Hepatocyte (in vitro differentiated cells): ENCODE measurements at regions not wholly inside any gene's neighbourhood (a gene's known extent, or its start where the extent isn't known, plus 50 kb on each side); places are given as distances from the start of the nearest gene placed in this dataset.

ENCODE experiments used
- EZH2 ChIP-seq: fragments of 200-600 bp; sonication (generic); IDR thresholded peaks from 2 replicates; pipeline ENCODE4 v1.6.1; 2016; ENCODE audit warnings: antibody characterized with exemption, mild to moderate bottlenecking, borderline replicate concordance
- TF ChIP-seq, protein P1 (sequence below): fragments of 200-600 bp; sonication (generic); IDR thresholded peaks from 2 replicates; pipeline ENCODE4 v1.5.1; 2016; ENCODE audit warnings: antibody characterized with exemption, mild to moderate bottlenecking; ENCODE audit not compliant: poor library complexity

DNA sequence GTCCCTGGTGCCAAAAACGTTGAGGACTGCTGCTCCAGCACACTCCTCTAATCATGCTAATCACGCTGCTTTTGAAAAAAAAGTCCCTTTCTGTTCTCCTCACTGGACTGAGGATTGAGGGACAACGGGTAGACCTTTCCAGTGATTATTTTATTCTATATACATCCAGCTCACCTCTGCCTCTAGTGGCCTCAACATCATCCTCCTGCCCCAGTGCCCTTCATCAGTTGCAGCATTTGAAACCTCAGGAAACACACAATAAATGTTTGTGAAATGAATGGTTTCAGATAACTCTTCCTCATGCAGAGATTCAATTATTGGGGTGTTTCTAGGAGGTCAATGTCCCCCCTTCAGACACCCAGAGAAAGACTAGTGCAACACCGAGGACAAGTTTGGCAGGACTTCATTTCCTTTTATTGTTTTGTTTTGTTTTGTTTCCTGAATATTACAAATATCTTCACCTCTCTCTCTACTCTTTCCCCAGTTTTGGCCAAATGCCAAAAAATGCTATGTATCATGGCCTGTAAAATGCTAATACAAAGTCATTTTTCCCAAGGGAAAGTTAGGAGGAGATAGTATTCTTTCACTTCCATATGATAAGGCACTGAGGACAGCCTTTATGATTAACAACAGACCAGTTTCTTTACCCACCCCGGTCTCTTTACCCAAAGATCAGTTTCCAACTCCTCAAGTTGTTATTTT, 460.1 kb upstream of the SLIT2 start:
- TF ChIP-seq, protein P1, sequence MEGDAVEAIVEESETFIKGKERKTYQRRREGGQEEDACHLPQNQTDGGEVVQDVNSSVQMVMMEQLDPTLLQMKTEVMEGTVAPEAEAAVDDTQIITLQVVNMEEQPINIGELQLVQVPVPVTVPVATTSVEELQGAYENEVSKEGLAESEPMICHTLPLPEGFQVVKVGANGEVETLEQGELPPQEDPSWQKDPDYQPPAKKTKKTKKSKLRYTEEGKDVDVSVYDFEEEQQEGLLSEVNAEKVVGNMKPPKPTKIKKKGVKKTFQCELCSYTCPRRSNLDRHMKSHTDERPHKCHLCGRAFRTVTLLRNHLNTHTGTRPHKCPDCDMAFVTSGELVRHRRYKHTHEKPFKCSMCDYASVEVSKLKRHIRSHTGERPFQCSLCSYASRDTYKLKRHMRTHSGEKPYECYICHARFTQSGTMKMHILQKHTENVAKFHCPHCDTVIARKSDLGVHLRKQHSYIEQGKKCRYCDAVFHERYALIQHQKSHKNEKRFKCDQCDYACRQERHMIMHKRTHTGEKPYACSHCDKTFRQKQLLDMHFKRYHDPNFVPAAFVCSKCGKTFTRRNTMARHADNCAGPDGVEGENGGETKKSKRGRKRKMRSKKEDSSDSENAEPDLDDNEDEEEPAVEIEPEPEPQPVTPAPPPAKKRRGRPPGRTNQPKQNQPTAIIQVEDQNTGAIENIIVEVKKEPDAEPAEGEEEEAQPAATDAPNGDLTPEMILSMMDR = no peak
- TF ChIP-seq EZH2 = no peak
